AG04450 (cell line): ENCODE measurements at regions not wholly inside any gene's neighbourhood (a gene's known extent, or its start where the extent isn't known, plus 50 kb on each side); places are given as distances from the start of the nearest gene placed in this dataset.

Experiments
- CTCF ChIA-PET: fragments of 300-600, 350-600 bp; formaldehyde crosslinking; extraction: SDS; loops from one replicate; lab custom pipeline; 2022; ENCODE audit warnings: antibody characterized with exemption, inconsistent platforms; lab: Charles Lee
- POLR2A ChIA-PET: fragments of 350-600 bp; formaldehyde crosslinking; extraction: SDS; loops from one replicate; lab custom pipeline; 2021; ENCODE audit warnings: antibody characterized with exemption, inconsistent platforms; lab: Yijun Ruan, JAX
- DNase-seq: peaks from one replicate; pipeline ENCODE4 v3.0.0-alpha.2; 2011; ENCODE audit warnings: low read depth, low spot score
- H3K27ac ChIP-seq: one replicate; pipeline ENCODE4 v1.5.1; 2012; ENCODE audit warnings: low read depth, low read length, control low read depth
- H3K27me3 ChIP-seq: one replicate; pipeline ENCODE4 v1.6.0; 2012; ENCODE audit warnings: low read length; ENCODE audit not compliant: control insufficient read depth, insufficient read depth
- H3K4me3 ChIP-seq: 2 replicates; pipeline ENCODE4 v1.5.1; 2011; ENCODE audit warnings: mild to moderate bottlenecking, low read depth, low read length, control low read depth
- H3K9me3 ChIP-seq: 2 replicates; pipeline ENCODE4 v1.5.1; 2012; ENCODE audit warnings: low read length; ENCODE audit not compliant: control insufficient read depth, insufficient read depth
- TF ChIP-seq, protein P1 (sequence below): IDR thresholded peaks from 2 replicates; pipeline ENCODE4 v1.5.1; 2011; ENCODE audit warnings: low read depth, low read length, control low read depth, inconsistent platforms

DNA sequence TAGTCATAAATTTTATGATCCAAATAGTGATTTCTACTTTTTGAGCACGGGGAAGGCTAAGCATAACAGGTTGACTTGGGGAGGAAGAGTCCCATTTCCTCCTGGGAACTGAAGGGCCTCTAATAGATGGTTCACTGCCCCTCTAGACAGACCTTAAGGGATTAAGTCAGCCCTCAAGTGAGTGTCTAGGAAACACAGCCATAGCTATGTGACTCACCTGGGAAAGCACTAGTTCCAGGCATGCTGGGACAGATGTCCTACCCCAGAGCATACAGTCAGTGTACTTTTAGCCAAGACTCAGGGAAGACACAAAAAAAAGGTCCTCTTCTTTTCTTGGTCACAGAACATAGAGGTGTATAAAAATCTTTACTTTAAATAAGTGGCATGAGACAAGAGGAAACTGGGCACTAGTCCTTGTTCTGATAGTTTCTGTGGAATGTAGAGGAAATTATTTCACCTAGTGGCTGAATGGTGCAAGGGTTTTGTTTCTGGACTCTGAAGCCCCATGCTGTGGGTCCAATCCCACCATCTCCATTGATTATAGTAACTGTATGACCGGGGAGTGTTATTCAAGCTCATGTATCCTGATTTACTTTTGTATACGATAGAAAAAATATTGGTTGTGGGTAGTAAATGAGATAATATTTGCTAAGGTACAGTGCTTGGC is 86.0 kb downstream of the NREP start:
- ChIA-PET CTCF (interaction anchor here (1.1 to 1.9 kb wide), 3 partner anchors 23 to 490 kb away, joined by 3 to 7 read pairs (median 4); no protein-coding TSS in a partner anchor), POLR2A (no interaction called here)
- Histone ChIP-seq H3K4me3 (no peak overlapping the region), H3K27ac (no peak overlapping the region), H3K9me3 (no peaks in the 10 kb centered on the region), H3K27me3 (no peaks in the 10 kb centered on the region)
- DNase-seq = no peak
- TF ChIP-seq, protein P1, sequence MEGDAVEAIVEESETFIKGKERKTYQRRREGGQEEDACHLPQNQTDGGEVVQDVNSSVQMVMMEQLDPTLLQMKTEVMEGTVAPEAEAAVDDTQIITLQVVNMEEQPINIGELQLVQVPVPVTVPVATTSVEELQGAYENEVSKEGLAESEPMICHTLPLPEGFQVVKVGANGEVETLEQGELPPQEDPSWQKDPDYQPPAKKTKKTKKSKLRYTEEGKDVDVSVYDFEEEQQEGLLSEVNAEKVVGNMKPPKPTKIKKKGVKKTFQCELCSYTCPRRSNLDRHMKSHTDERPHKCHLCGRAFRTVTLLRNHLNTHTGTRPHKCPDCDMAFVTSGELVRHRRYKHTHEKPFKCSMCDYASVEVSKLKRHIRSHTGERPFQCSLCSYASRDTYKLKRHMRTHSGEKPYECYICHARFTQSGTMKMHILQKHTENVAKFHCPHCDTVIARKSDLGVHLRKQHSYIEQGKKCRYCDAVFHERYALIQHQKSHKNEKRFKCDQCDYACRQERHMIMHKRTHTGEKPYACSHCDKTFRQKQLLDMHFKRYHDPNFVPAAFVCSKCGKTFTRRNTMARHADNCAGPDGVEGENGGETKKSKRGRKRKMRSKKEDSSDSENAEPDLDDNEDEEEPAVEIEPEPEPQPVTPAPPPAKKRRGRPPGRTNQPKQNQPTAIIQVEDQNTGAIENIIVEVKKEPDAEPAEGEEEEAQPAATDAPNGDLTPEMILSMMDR = 0 out of 2 replicates have a peak, but pooled peaks have one; percentile 10

DNA sequence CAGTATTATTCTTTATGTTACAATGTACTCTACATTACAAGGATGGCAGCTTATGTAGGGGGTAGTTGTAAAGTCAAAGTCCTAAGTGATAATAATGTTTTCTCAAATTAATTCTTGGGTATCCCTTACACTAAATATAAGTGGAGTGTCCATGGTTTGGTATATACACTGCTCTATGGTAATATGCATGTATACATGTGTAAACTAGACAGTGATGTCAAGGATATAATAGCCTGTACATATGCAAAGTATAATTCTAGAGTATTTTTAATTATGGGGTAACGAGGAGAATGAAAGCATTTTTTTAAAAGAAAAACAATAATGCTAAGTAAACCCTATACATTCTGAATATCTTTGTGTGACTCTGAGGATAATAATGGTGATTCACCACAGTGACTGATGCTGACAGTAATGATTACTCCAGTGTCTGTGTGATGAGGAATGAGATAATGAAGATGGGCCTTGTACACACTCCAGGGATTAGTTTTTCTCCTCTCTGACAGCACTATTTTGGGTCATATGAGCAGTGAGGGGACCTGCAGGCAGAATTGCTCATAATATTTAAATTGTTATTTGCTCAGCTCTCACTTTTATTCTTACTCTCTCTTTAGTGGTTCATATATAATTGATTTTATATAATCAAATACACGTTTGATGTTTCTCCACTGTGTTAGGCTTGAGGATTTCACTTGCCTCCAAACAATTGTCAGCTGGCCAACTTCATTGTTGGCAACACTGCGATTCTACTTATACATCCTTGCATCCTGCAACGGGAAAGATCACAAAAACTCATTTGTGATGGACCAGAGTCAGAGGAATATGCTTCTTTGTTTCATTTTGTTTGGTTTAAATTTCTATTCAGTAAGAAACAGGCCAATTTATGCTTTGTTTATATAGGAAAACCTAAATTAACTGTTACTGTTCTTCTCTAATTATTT is 88.2 kb downstream of the NREP start:
- ChIA-PET POLR2A (no interaction called here), CTCF (interaction anchor here (1.4 kb wide), 1 partner anchor 118 kb away, joined by 4 read pairs; no protein-coding TSS in a partner anchor)
- TF ChIP-seq, protein P1 = no peak
- DNase-seq = no peak
- no peaks in the 10 kb centered on the region for H3K27me3 ChIP-seq
- no peaks in the 10 kb centered on the region for H3K9me3 ChIP-seq
- no peak overlapping the region for H3K4me3 ChIP-seq
- H3K27ac ChIP-seq = no peak overlapping the region

DNA sequence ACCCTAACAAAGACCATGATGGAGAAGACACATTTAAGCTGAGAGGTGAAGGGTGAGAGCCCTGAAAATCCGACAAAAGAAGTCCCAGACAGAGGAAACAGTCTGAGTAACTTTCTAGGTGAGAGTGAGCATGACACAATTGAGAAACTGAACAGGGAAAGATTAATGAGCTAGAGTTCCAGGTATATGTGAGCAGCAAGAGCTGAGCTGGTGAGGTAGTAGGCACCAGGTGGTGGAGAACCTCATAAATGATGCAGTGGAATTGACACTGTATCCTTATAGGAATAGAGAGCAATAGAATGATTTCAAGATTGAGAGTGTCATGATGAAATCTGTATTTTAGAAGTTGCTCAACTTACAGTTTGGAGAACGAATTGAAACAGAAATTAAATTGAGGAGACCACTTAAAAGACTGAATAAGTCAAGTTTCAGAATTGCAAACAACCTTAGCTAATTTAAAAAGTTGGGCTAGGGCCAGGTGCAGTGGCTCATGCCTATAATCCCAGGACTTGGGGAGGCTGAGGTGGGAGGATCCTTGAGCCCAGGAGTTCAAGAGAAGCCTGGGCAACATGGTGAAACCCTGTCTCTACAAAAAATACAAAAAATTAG is 89.8 kb downstream of the NREP start:
- H3K4me3 ChIP-seq = no peak overlapping the region
- no peak for DNase-seq
- H3K27ac ChIP-seq = no peak overlapping the region
- POLR2A ChIA-PET = no interaction called here
- CTCF ChIA-PET = interaction anchor here (1.0 to 1.4 kb wide), 2 partner anchors 116 to 494 kb away, joined by 3 to 4 read pairs; no protein-coding TSS in a partner anchor
- no peaks in the 10 kb centered on the region for H3K9me3 ChIP-seq
- TF ChIP-seq, protein P1 = no peak
- H3K27me3 ChIP-seq = no peaks in the 10 kb centered on the region

DNA sequence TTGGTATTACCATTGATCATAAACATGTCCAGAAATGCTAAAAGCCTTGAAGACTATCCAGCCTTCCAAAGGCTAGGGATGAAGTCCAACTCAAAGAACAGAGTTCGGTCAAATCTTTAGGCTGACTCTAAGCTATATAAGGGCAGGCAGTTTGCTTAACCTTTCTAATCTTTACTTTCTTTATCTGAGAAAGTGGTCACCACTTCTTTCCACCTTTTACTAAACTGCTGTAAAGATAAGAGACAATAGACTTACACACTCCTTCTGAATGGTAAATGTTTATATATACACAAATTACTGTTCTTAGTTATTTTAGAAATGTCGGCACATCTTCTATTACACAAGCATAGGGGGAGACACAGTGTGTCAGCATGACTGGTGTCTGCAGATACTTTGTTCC is 100.4 kb downstream of the NREP start:
- ChIA-PET CTCF (no interaction called here), POLR2A (no interaction called here)
- no peak overlapping the region for H3K27ac ChIP-seq

More for the DNA sequence above, 100.4 kb downstream of the NREP start:
- Histone ChIP-seq H3K9me3 (peaks cover 7% of the 10 kb centered on the region), H3K4me3 (no peak overlapping the region), H3K27me3 (peaks cover 2% of the 10 kb centered on the region)
- DNase-seq = no peak
- TF ChIP-seq, protein P1 = no peak
